Upper lobe of right lung (tissue), 1 donor: ENCODE measurements at regions not wholly inside any gene's neighbourhood (a gene's known extent, or its start where the extent isn't known, plus 50 kb on each side); places are given as distances from the start of the nearest gene placed in this dataset.

Experiments
- ATAC-seq: fragments of 200-7000 bp; cut with Tn5 transposase; one replicate; pipeline ENCODE4 v1.9.1; 2020; ENCODE audit warnings: mild to moderate bottlenecking, moderate library complexity
- DNase-seq: peaks from one replicate; pipeline ENCODE4 v3.0.0-alpha.2; 2020
- H3K27ac ChIP-seq: fragments of 200-600 bp; one replicate; pipeline ENCODE4 v1.8.0; 2022
- H3K27me3 ChIP-seq: fragments of 200-600 bp; one replicate; pipeline ENCODE4 v1.8.0; 2022; ENCODE audit warnings: mild to moderate bottlenecking
- H3K36me3 ChIP-seq: fragments of 200-600 bp; one replicate; pipeline ENCODE4 v1.8.0; 2022
- H3K4me1 ChIP-seq: fragments of 200-600 bp; one replicate; pipeline ENCODE4 v1.8.0; 2022
- H3K4me3 ChIP-seq: fragments of 200-600 bp; one replicate; pipeline ENCODE4 v1.8.0; 2022; ENCODE audit warnings: mild to moderate bottlenecking
- H3K9me3 ChIP-seq: fragments of 200-600 bp; one replicate; pipeline ENCODE4 v1.8.0; 2022
- CTCF ChIP-seq: fragments of 200-600 bp; IDR thresholded peaks from one replicate; pipeline ENCODE4 v1.8.0; 2022; ENCODE audit warnings: antibody characterized with exemption
- intact Hi-C: fragments of 100-400 bp; cut with DNase I; formaldehyde crosslinking; loops from one replicate; pipeline ENCODE4 v1.11.0; 2022
- donor health status: DM: no; HTN: yes; CAD: no; lungs with severe emphysema.

DNA sequence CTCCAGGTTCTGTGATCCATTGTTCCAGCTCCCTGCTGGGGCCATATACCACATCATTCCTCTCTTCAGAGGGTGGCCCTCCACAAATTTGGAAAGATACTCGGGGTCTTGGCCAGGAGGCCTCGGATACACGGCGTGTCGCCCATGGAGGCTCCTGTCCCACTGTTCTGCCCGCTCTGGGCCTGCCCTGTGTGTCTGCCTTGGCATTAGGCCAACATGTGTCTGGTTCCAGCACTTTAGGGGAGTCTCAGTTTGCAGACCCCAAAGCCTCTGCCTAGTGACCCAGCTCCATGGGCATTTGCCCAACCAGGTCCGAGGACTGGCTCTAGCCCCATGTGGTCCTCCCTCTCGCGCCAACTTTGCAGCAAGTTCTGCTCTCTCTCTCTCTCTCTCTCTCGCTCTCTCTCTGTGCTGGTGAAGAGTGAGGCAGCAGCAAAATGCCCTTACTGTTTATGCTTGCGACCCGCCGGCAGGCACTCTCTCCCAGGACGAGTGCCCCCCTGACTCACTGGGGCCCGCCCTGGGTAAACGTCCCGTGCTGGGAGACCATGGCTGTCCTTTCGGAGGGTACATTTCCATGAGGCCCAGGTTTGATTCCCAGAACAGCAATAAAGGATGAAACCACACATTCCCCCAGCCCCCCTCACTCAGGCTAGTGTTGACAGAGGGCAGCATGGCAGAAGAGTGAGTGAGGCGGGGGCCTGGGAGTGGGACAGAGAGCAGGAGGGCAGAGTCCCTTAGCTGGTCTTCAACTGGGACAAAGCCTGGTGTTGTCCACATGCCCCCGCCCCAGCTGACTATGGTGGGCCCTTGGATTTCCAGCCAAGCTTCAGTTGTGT lies 77.9 kb downstream of the ISG20 start:
- TF ChIP-seq CTCF, result no peak
- Histone ChIP-seq H3K4me3 (no peak overlapping the region), H3K27me3 (peaks cover 6% of the 10 kb centered on the region), H3K36me3 (no peaks in the 10 kb centered on the region), H3K9me3 (no peaks in the 10 kb centered on the region), H3K4me1 (no peaks in the 10 kb centered on the region), H3K27ac (no peak overlapping the region)
- intact Hi-C loops, result no loop called here
- DNase-seq (no peak), ATAC-seq (no peak)

GRCh38 chr15:88717382-88718031 lies 78.7 kb downstream of the ISG20 start:
- intact Hi-C loops, result no loop called here
- no peak for DNase-seq

DNA sequence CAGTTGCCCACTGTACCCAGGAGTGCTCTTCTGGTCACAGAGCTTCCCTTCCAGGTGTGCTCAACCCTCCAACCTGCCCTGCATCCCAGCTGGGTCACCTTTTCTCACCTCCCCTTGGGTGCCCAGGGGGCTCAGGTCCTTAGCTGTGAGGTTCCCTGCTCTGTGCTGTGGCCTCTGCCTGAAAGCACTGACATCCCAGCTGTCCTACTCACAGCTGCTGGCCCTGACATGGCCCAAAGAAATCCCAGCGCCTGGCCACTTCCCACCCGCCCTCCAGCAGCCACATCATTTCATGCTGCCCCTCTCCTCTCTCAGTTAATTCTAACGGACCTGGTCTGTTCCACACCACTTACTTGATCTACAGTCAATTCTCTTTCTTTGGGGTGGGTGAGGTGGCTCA lies 79.9 kb downstream of the ISG20 start:
- intact Hi-C loops, result no loop called here
- Histone ChIP-seq H3K27me3 (no peaks in the 10 kb centered on the region), H3K4me1 (no peaks in the 10 kb centered on the region), H3K9me3 (no peaks in the 10 kb centered on the region), H3K36me3 (no peaks in the 10 kb centered on the region), H3K4me3 (no peak overlapping the region), H3K27ac (no peak overlapping the region)
- DNase-seq, result no peak
- TF ChIP-seq CTCF, result no peak
- ATAC-seq, result no peak

More at GRCh38 chr15:88717382-88718031, 78.7 kb downstream of the ISG20 start:
- no peak for ATAC-seq
- H3K4me3 ChIP-seq, result no peak overlapping the region
- no peaks in the 10 kb centered on the region for H3K9me3 ChIP-seq
- no peaks in the 10 kb centered on the region for H3K36me3 ChIP-seq
- H3K4me1 ChIP-seq, result no peaks in the 10 kb centered on the region
- no peaks in the 10 kb centered on the region for H3K27me3 ChIP-seq
- no peak overlapping the region for H3K27ac ChIP-seq
- TF ChIP-seq CTCF, result no peak

DNA sequence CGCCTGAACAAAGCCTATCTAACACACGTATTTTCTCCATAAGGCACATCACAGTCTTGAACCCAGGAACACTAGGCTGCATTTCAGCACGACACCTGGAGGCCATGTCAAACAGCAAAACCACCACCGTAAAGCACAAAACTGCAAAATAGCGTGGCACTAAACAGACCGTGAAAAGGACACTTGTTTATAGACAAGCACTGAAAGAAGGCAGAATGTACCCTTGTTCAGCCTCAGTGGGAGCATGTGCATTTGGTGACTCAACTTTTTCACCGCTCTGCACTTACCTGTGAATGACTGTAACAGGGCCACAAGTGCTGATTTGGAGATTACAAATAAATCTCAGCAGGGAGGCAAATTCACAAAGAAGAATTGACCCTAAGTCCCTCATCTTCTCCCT lies 80.8 kb downstream of the ISG20 start:
- H3K27ac ChIP-seq, result no peak overlapping the region
- intact Hi-C loops, result no loop called here
- ATAC-seq (no peak), DNase-seq (no peak)
- H3K27me3 ChIP-seq, result no peaks in the 10 kb centered on the region
- no peak overlapping the region for H3K4me3 ChIP-seq
- H3K9me3 ChIP-seq, result no peaks in the 10 kb centered on the region
- no peak for TF ChIP-seq CTCF
- H3K36me3 ChIP-seq, result no peaks in the 10 kb centered on the region
- no peaks in the 10 kb centered on the region for H3K4me1 ChIP-seq

DNA sequence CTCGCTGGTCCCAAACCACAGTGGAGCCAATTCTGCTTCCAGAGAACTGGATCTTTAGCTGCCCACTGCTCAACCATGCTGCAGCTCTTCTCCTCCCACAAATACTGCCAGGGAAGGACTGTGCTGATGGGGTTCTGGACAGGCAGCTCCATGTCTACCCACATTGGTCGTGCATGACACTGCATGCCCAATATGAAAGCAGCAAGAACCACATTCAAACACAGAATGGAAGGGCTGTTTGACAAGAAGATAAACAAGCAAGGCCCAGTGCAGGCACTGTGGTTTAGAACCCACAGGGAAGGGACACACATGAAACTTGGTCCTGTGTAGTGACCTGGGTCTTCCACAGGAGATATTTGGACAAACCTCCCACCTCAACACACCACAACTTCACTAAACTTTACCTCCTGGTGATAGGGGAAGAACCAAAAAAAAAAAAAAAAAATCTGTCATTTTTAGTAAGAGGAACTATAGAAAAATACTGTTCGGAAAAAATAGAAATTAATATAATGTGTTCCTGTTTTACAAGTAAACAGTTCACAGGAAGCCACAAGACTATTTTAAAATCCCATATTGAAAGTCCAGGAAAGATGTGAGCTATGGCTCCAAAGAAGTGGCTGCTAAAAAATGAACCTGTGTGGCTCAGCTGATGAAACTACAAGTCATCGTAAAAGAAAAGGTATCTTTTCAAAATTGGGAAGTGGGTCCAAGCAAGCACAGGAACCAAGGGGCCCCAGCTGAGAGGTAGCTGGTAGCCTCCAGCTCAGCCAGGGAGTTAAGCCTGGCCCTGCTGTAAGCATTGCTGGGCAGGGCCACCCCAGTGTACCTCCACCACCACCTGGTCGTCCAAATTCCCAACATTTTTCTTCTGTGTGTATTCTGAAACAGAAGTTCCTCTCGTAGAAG lies 77.7 kb upstream of the ACAN start:
- Histone ChIP-seq H3K27ac (no peak overlapping the region), H3K27me3 (no peaks in the 10 kb centered on the region), H3K4me1 (no peaks in the 10 kb centered on the region), H3K4me3 (no peak overlapping the region), H3K9me3 (no peaks in the 10 kb centered on the region), H3K36me3 (no peaks in the 10 kb centered on the region)
- intact Hi-C loops, result no loop called here
- DNase-seq (no peak), ATAC-seq (no peak)
- TF ChIP-seq CTCF, result no peak
